Gastrocnemius medialis (tissue), 4 donors: ENCODE measurements at regions not wholly inside any gene's neighbourhood (a gene's known extent, or its start where the extent isn't known, plus 50 kb on each side); places are given as distances from the start of the nearest gene placed in this dataset.

ENCODE experiments used
- ATAC-seq, 2 donors: fragments of 150-250 bp; one replicate each; pipeline ENCODE4 v1.9.1; 2016
- DNase-seq, 2 donors: peaks; one replicate each; pipeline ENCODE4 v3.0.0-alpha.2; 2019
- H3K27ac ChIP-seq, 4 donors: fragments of 200-600 bp; sonication (generic); 1 replicate in 1 of 4; 2 replicates in 3 of 4; pipeline ENCODE4 v1.5.1; 2016 to 2018; ENCODE audit warnings: mild to moderate bottlenecking in 2 of 4, moderate library complexity in 1 of 4
- H3K27me3 ChIP-seq, 3 donors: fragments of 200-600 bp; sonication (generic) in 2 of 3; 1 replicate in 1 of 3; 2 replicates in 2 of 3; pipeline versions ENCODE4 v1.5.1 to v1.6.0; 2016 to 2019; ENCODE audit warnings: mild to moderate bottlenecking in 1 of 3, moderate library complexity in 1 of 3
- H3K36me3 ChIP-seq, 2 donors: fragments of 200-600 bp; sonication (generic) in 1 of 2; one replicate each; pipeline ENCODE4 v1.5.1; 2017 to 2018
- H3K4me1 ChIP-seq, 2 donors: fragments of 200-600 bp; sonication (generic) in 1 of 2; one replicate each; pipeline ENCODE4 v1.5.1; 2016 to 2017; ENCODE audit warnings: mild to moderate bottlenecking in 2 of 2
- H3K4me3 ChIP-seq, 4 donors: fragments of 200-600 bp; sonication (generic) in 3 of 4; 1 replicate in 1 of 4; 2 replicates in 3 of 4; pipeline ENCODE4 v1.5.1; 2016 to 2019; ENCODE audit warnings: mild to moderate bottlenecking in 2 of 4
- H3K9me3 ChIP-seq, 3 donors: fragments of 200-600 bp; sonication (generic) in 2 of 3; 1 replicate in 1 of 3; 2 replicates in 2 of 3; pipeline ENCODE4 v1.5.1; 2016 to 2019
- CTCF ChIP-seq, 5 experiments: fragments of 450-650 bp in 3 of 5; fragments of 200-600 bp in 2 of 5; sonication (generic) in 2 of 5; IDR thresholded peaks in 4 of 5; conservative IDR thresholded peaks in 1 of 5; 1 replicate in 4 of 5; 2 replicates in 1 of 5; pipeline ENCODE4 v1.5.1; 2016 to 2019; ENCODE audit warnings: antibody characterized with exemption in 5 of 5, mild to moderate bottlenecking in 3 of 5, moderate library complexity in 3 of 5
- POLR2A ChIP-seq, 2 donors: fragments of 450-650 bp; IDR thresholded peaks; one replicate each; pipeline ENCODE4 v1.6.1; 2017; ENCODE audit warnings: antibody characterized with exemption in 2 of 2, mild to moderate bottlenecking in 2 of 2, moderate library complexity in 2 of 2
- in situ Hi-C, 4 donors: fragments of 200-750 bp; cut with MboI; loops; one replicate each; pipeline versions ENCODE4 v1.15.0 to v1.8.0; 2017; ENCODE audit warnings: low sequenced_read_pairs in 4 of 4
- intact Hi-C: fragments of 100-400 bp; cut with DNase I; formaldehyde crosslinking; loops from one replicate; pipeline ENCODE4 v1.15.1; 2023; ENCODE audit warnings: low total_unique reads

GRCh38 chrX:27354021-27354420 lies 109.1 kb downstream of the PPP4R3C start:
- ATAC-seq: no peak
- Histone ChIP-seq H3K27ac (no peak overlapping the region), H3K9me3 (no peaks in the 10 kb centered on the region), H3K4me3 (no peak overlapping the region), H3K27me3 (no peaks in the 10 kb centered on the region), H3K4me1 (no peaks in the 10 kb centered on the region), H3K36me3 (no peaks in the 10 kb centered on the region)
- intact Hi-C loops: no loop called here
- no peak for DNase-seq
- in situ Hi-C loops: no loop called here
- TF ChIP-seq POLR2A (IDR thresholded peaks at IDR 0.05): no peak
- TF ChIP-seq CTCF (IDR thresholded peaks at IDR 0.05 in 4 of 5, conservative IDR thresholded peaks at IDR 0.05 in 1 of 5): no peak

- intact Hi-C loops: no loop called here
- DNase-seq (no peak), ATAC-seq (no peak)
- TF ChIP-seq POLR2A (IDR thresholded peaks at IDR 0.05): no peak
- TF ChIP-seq CTCF (IDR thresholded peaks at IDR 0.05 in 4 of 5, conservative IDR thresholded peaks at IDR 0.05 in 1 of 5): no peak
- H3K4me3 ChIP-seq: no peak overlapping the region
- no peaks in the 10 kb centered on the region for H3K27me3 ChIP-seq
- no peaks in the 10 kb centered on the region for H3K36me3 ChIP-seq
- no peaks in the 10 kb centered on the region for H3K4me1 ChIP-seq
- in situ Hi-C loops: no loop called here
- no peak overlapping the region for H3K27ac ChIP-seq
- H3K9me3 ChIP-seq: no peaks in the 10 kb centered on the region
These were observed 112.7 kb downstream of the PPP4R3C start for GRCh38 chrX:27350476-27350875.

- Histone ChIP-seq H3K27ac (no peak overlapping the region), H3K36me3 (no peaks in the 10 kb centered on the region), H3K4me3 (no peak overlapping the region), H3K4me1 (no peaks in the 10 kb centered on the region), H3K27me3 (no peaks in the 10 kb centered on the region), H3K9me3 (no peaks in the 10 kb centered on the region)
- TF ChIP-seq POLR2A (IDR thresholded peaks at IDR 0.05) (no peak), CTCF (IDR thresholded peaks at IDR 0.05 in 4 of 5, conservative IDR thresholded peaks at IDR 0.05 in 1 of 5) (peak in 2 of 5 experiments; percentile 30 to 52)
- in situ Hi-C loops: no loop called here
- ATAC-seq (no peak), DNase-seq (no peak)
- intact Hi-C loops: no loop called here
These were observed 126.6 kb downstream of the PPP4R3C start for GRCh38 chrX:27336466-27337091.

GRCh38 chrX:27321632-27322031 lies 141.5 kb downstream of the PPP4R3C start:
- in situ Hi-C loops: no loop called here
- ATAC-seq: no peak

More at GRCh38 chrX:27321632-27322031, 141.5 kb downstream of the PPP4R3C start:
- Histone ChIP-seq H3K36me3 (no peaks in the 10 kb centered on the region), H3K27ac (no peak overlapping the region), H3K4me1 (no peaks in the 10 kb centered on the region), H3K4me3 (no peak overlapping the region), H3K27me3 (no peaks in the 10 kb centered on the region), H3K9me3 (no peaks in the 10 kb centered on the region)
- no peak for DNase-seq
- TF ChIP-seq POLR2A (IDR thresholded peaks at IDR 0.05): no peak
- TF ChIP-seq CTCF (IDR thresholded peaks at IDR 0.05 in 4 of 5, conservative IDR thresholded peaks at IDR 0.05 in 1 of 5): no peak
- intact Hi-C loops: no loop called here
